HEK293 (cell line): ENCODE measurements at regions not wholly inside any gene's neighbourhood (a gene's known extent, or its start where the extent isn't known, plus 50 kb on each side); places are given as distances from the start of the nearest gene placed in this dataset.

Experiments
- ATF2 ChIP-seq: fragments of 450-650 bp; formaldehyde crosslinking; IDR thresholded peaks from 2 replicates; pipeline ENCODE4 v1.5.1; 2016; ENCODE audit warnings: missing biosample characterization, missing genetic modification characterization, low read depth
- CTCF ChIP-seq: fragments of 450-650 bp; formaldehyde crosslinking; IDR thresholded peaks from 2 replicates; pipeline ENCODE4 v1.5.1; 2016; ENCODE audit warnings: missing biosample characterization, missing genetic modification characterization
- KLF8 ChIP-seq: fragments of 450-650 bp; formaldehyde crosslinking; IDR thresholded peaks from 2 replicates; pipeline ENCODE4 v1.5.1; 2016; ENCODE audit warnings: missing biosample characterization, missing genetic modification characterization
- KLF9 ChIP-seq: fragments of 450-650 bp; formaldehyde crosslinking; IDR thresholded peaks from 2 replicates; pipeline ENCODE4 v1.5.1; 2016; ENCODE audit warnings: missing biosample characterization, missing genetic modification characterization, low read depth
- SP2 ChIP-seq: fragments of 450-650 bp; formaldehyde crosslinking; IDR thresholded peaks from 2 replicates; pipeline ENCODE4 v1.5.1; 2016; ENCODE audit warnings: missing biosample characterization, missing genetic modification characterization
- ZNF274 ChIP-seq, 2 experiments: fragments of 200-500 bp in 1 of 2; fragments of 450-650 bp in 1 of 2; sonication (Bioruptor generic) in 1 of 2; formaldehyde crosslinking in 1 of 2; IDR thresholded peaks; 2 replicates each; pipeline versions ENCODE4 v1.5.1 to v1.6.1; 2014 to 2016; ENCODE audit warnings: borderline replicate concordance in 1 of 2, inconsistent platforms in 1 of 2, low read length in 1 of 2, missing biosample characterization in 1 of 2, missing genetic modification characterization in 1 of 2
- ZNF529 ChIP-seq: fragments of 450-650 bp; formaldehyde crosslinking; IDR thresholded peaks from 2 replicates; pipeline ENCODE4 v1.5.1; 2017; ENCODE audit warnings: missing genetic modification characterization, missing biosample characterization; ENCODE audit not compliant: insufficient replicate concordance
- ZNF561 ChIP-seq: fragments of 450-650 bp; IDR thresholded peaks from 2 replicates; pipeline ENCODE4 v1.5.1; 2018; ENCODE audit warnings: missing biosample characterization, missing genetic modification characterization, borderline replicate concordance
- ZNF670 ChIP-seq: fragments of 450-650 bp; formaldehyde crosslinking; IDR thresholded peaks from 2 replicates; pipeline ENCODE4 v1.5.1; 2016; ENCODE audit warnings: missing biosample characterization, missing genetic modification characterization, low read depth
- ZNF791 ChIP-seq: fragments of 450-650 bp; formaldehyde crosslinking; IDR thresholded peaks from 2 replicates; pipeline ENCODE4 v1.5.1; 2016; ENCODE audit warnings: missing biosample characterization, missing genetic modification characterization
- ZNF792 ChIP-seq: fragments of 450-650 bp; formaldehyde crosslinking; IDR thresholded peaks from 2 replicates; pipeline ENCODE4 v1.5.1; 2016; ENCODE audit warnings: missing biosample characterization, missing genetic modification characterization

- TF ChIP-seq CTCF (tag by site-specific recombination) = no peak
- TF ChIP-seq ZNF561 = no peak
- TF ChIP-seq SP2 = no peak
- no peak for TF ChIP-seq ZNF792
- TF ChIP-seq ZNF274 (IDR thresholded peaks at IDR 0.05; ENCODE audit: low read length) = no peak
- TF ChIP-seq ZNF274 (tag by site-specific recombination; IDR thresholded peaks at IDR 0.05; ENCODE audit: borderline replicate concordance) = no peak
- TF ChIP-seq ATF2 = no peak
- TF ChIP-seq ZNF791 (tag by site-specific recombination) = no peak
- no peak for TF ChIP-seq KLF9 (tag by site-specific recombination)
- no peak for TF ChIP-seq ZNF529 (tag by site-specific recombination)
- no peak for TF ChIP-seq KLF8 (tag by site-specific recombination)
- no peak for TF ChIP-seq ZNF670
These were observed 361.2 kb downstream of the DIPK2A start for GRCh38 chr3:144332868-144333267.
